B cell (primary cell): ENCODE measurements at regions not wholly inside any gene's neighbourhood (a gene's known extent, or its start where the extent isn't known, plus 50 kb on each side); places are given as distances from the start of the nearest gene placed in this dataset.

Source experiments
- CTCF ChIP-seq: fragments of 200-600 bp; IDR thresholded peaks from one replicate; pipeline ENCODE4 v1.8.0; 2022; ENCODE audit warnings: antibody characterized with exemption, mild to moderate bottlenecking
- EZH2 ChIP-seq: IDR thresholded peaks from 2 replicates; pipeline ENCODE4 v1.6.1; 2012; ENCODE audit warnings: borderline replicate concordance, low read depth, mild to moderate bottlenecking, moderate library complexity, low read length; ENCODE audit not compliant: insufficient read depth, poor library complexity, severe bottlenecking

GRCh38 chr4:188459381-188459780 lies 320.1 kb downstream of the TRIML1 start:
- TF ChIP-seq CTCF (no peak), EZH2 (no peak)
